ENCODE measurements at regions not wholly inside any gene's neighbourhood (a gene's known extent, or its start where the extent isn't known, plus 50 kb on each side); places are given as distances from the start of the nearest gene placed in this dataset.

DNA sequence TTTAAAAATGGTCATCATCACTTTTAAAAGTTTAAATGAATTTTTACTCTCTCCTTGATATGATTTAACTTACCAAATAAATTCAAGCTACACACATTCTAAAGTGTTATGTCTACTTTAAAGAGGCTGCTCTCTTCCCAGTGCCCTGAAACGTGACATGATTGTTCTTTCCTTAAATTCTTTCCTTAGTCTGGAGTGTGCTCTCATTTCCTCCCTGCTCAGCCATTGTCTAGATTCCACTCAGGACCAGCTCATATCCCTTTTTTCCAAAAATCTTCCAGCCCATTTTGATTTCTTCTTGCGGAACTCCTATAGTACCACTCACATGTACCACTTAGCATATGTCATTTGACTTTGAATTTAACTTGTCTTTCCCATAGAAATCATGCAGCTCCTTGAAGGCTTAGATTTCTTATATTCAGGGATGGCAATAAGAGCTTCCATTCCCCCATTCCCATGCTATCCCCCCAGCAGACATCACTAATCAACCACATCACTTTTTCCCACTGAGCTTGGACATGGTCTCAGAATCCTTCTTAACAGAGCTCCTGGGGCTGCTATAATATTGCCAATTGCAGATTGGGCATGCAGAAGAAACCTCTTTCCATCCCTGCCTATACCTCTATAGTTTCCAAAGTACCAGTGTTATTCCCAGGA is 54.7 kb upstream of the ITPKB start:
- no TSS peak for BruUV-seq (replicated peaks)
- H3F3A ChIP-seq (ENCODE audit: low read length, unreplicated experiment) = no peaks in the 10 kb centered on the region
- TF ChIP-seq, protein P1, sequence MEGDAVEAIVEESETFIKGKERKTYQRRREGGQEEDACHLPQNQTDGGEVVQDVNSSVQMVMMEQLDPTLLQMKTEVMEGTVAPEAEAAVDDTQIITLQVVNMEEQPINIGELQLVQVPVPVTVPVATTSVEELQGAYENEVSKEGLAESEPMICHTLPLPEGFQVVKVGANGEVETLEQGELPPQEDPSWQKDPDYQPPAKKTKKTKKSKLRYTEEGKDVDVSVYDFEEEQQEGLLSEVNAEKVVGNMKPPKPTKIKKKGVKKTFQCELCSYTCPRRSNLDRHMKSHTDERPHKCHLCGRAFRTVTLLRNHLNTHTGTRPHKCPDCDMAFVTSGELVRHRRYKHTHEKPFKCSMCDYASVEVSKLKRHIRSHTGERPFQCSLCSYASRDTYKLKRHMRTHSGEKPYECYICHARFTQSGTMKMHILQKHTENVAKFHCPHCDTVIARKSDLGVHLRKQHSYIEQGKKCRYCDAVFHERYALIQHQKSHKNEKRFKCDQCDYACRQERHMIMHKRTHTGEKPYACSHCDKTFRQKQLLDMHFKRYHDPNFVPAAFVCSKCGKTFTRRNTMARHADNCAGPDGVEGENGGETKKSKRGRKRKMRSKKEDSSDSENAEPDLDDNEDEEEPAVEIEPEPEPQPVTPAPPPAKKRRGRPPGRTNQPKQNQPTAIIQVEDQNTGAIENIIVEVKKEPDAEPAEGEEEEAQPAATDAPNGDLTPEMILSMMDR (conservative IDR thresholded peaks at IDR 0.05; ENCODE audit: low read depth, low read length) = no peak
- TF ChIP-seq EZH2 (IDR thresholded peaks at IDR 0.05; ENCODE audit: low read length, unreplicated experiment) (no peak), EZH2phosphoT487 (IDR thresholded peaks at IDR 0.05; ENCODE audit: borderline replicate concordance, low read length) (no peak)
- H4K20me1 ChIP-seq (ENCODE audit: low read length) = no peaks in the 10 kb centered on the region
- H3K4me1 ChIP-seq (ENCODE audit: insufficient read depth, low read length) = no peaks in the 10 kb centered on the region
- intact Hi-C loops (cut with micrococcal nuclease) = no loop called here
- POLR2A ChIA-PET (ENCODE audit: unreplicated experiment) = no interaction called here
- no peaks in the 10 kb centered on the region for H3K9me2 ChIP-seq (replicated peaks; ENCODE audit: low read length)
- H3K27me3 ChIP-seq (ENCODE audit: low read length) = no peaks in the 10 kb centered on the region
- H3K4me2 ChIP-seq (ENCODE audit: low read length) = no peak overlapping the region
- no peak overlapping the region for H3K9ac ChIP-seq (ENCODE audit: low read length)
- H3K36me3 ChIP-seq (ENCODE audit: low read depth, low read length) = no peaks in the 10 kb centered on the region
- DNase-seq = no peak
- CTCF ChIA-PET = interaction anchor here (0.6 kb wide), 1 partner anchor 33 kb away, joined by 3 read pairs; no protein-coding TSS in a partner anchor
- H3K27ac ChIP-seq (ENCODE audit: low read length) = no peak overlapping the region
- no peak for ATAC-seq
- H3K9me3 ChIP-seq (ENCODE audit: low read length) = no peaks in the 10 kb centered on the region
- H2AFZ ChIP-seq (ENCODE audit: low read length) = no peak overlapping the region
- no peak overlapping the region for H3K4me3 ChIP-seq (ENCODE audit: low read length)
- no peaks in the 10 kb centered on the region for H3K79me2 ChIP-seq (ENCODE audit: low read length)

DNA sequence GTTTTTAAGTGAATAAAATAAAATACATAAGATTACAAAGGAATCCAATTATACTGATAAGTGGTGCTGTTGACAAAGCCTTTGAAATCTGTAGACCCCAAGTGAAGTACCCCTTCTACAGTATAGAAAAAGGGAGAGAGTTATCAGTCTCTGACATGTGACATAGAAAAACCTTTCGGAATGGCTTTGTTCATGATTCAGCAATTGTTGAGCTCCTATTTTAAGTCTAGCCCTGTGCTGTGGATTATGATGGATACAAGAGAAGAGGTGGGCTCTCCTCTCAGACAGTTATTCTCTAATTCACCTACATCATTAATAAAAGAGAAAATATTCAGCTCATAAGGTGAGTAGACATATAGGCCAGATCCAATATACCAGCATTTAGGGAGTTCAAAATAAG is 53.3 kb upstream of the ITPKB start:
- CTCF ChIA-PET = interaction anchor here (0.5 kb wide), 1 partner anchor 89 kb away, joined by 3 read pairs; no protein-coding TSS in a partner anchor
- POLR2A ChIA-PET (ENCODE audit: unreplicated experiment) = no interaction called here
- Histone ChIP-seq H3K79me2 (ENCODE audit: low read length) (no peaks in the 10 kb centered on the region), H3K9ac (ENCODE audit: low read length) (no peak overlapping the region), H3F3A (ENCODE audit: low read length, unreplicated experiment) (no peaks in the 10 kb centered on the region), H3K4me1 (ENCODE audit: insufficient read depth, low read length) (no peaks in the 10 kb centered on the region), H3K4me3 (ENCODE audit: low read length) (no peak overlapping the region), H3K27me3 (ENCODE audit: low read length) (no peaks in the 10 kb centered on the region), H3K4me2 (ENCODE audit: low read length) (no peak overlapping the region), H3K9me3 (ENCODE audit: low read length) (no peaks in the 10 kb centered on the region), H4K20me1 (ENCODE audit: low read length) (no peaks in the 10 kb centered on the region), H3K36me3 (ENCODE audit: low read depth, low read length) (no peaks in the 10 kb centered on the region), H3K9me2 (replicated peaks; ENCODE audit: low read length) (no peaks in the 10 kb centered on the region), H2AFZ (ENCODE audit: low read length) (no peak overlapping the region), H3K27ac (ENCODE audit: low read length) (no peak overlapping the region)
- intact Hi-C loops (cut with micrococcal nuclease) = no loop called here
- ATAC-seq = no peak
- BruUV-seq (replicated peaks) = no TSS peak
- TF ChIP-seq EZH2phosphoT487 (IDR thresholded peaks at IDR 0.05; ENCODE audit: borderline replicate concordance, low read length) = no peak
- no peak for TF ChIP-seq EZH2 (IDR thresholded peaks at IDR 0.05; ENCODE audit: low read length, unreplicated experiment)
- TF ChIP-seq, protein P1 (conservative IDR thresholded peaks at IDR 0.05; ENCODE audit: low read depth, low read length) = no peak
- no peak for DNase-seq

DNA sequence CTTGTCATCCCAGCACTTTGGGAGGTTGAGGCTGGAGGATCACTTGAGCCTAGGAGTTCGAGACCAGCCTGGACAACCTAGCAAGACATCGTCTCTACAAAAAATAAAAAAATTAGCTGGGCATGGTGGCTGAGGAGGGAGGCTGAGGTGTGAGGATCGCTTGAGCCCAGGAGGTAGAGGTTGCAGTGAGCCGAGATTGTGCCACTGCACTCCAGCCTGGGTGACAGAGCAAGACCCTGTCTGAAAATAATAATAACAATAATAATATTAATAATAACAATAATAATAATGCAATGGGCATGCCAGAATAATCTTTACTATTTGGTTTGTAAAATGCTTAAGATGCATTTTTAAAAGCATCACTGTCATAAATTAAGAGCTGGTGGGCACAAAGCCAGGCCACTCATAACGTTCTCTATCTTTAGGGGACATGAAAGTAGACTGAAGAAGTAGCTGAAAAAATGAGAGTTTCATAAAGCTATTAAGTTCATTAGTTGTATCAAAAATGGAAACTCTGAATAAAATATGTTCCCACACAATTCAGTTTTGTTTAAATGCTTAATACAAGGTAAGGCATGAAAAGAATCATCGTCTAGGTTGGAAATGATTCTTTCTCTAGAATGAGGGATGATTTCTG is 51.6 kb upstream of the ITPKB start:
- Histone ChIP-seq H4K20me1 (ENCODE audit: low read length) (no peaks in the 10 kb centered on the region), H3K9me3 (ENCODE audit: low read length) (no peaks in the 10 kb centered on the region), H3K4me2 (ENCODE audit: low read length) (no peak overlapping the region), H3K9ac (ENCODE audit: low read length) (no peak overlapping the region), H3F3A (ENCODE audit: low read length, unreplicated experiment) (no peaks in the 10 kb centered on the region), H3K36me3 (ENCODE audit: low read depth, low read length) (no peaks in the 10 kb centered on the region), H3K9me2 (replicated peaks; ENCODE audit: low read length) (no peaks in the 10 kb centered on the region), H3K27ac (ENCODE audit: low read length) (no peak overlapping the region), H3K4me3 (ENCODE audit: low read length) (no peak overlapping the region), H3K79me2 (ENCODE audit: low read length) (no peaks in the 10 kb centered on the region), H3K4me1 (ENCODE audit: insufficient read depth, low read length) (no peaks in the 10 kb centered on the region), H3K27me3 (ENCODE audit: low read length) (no peaks in the 10 kb centered on the region), H2AFZ (ENCODE audit: low read length) (no peak overlapping the region)
- POLR2A ChIA-PET (ENCODE audit: unreplicated experiment) = no interaction called here
- no TSS peak for BruUV-seq (replicated peaks)
- CTCF ChIA-PET = interaction anchor here (0.7 kb wide), 1 partner anchor 24 kb away, joined by 5 read pairs; no protein-coding TSS in a partner anchor
- no peak for DNase-seq
- no peak for ATAC-seq
- TF ChIP-seq EZH2phosphoT487 (IDR thresholded peaks at IDR 0.05; ENCODE audit: borderline replicate concordance, low read length) = no peak
- no peak for TF ChIP-seq EZH2 (IDR thresholded peaks at IDR 0.05; ENCODE audit: low read length, unreplicated experiment)
- TF ChIP-seq, protein P1 (conservative IDR thresholded peaks at IDR 0.05; ENCODE audit: low read depth, low read length) = no peak
- intact Hi-C loops (cut with micrococcal nuclease) = no loop called here
